Activated CD4-positive, alpha-beta T cell treated with anti-CD3 and anti-CD28 coated beads, Interleukin-2, amount 10 ng/mL, durations not matched to agents 7 days and 5 days (primary cell): ENCODE measurements at regions not wholly inside any gene's neighbourhood (a gene's known extent, or its start where the extent isn't known, plus 50 kb on each side); places are given as distances from the start of the nearest gene placed in this dataset.
"Not testable (repeated sequence)": the region's sequence is repeated elsewhere in the genome, so short reads cannot be mapped to it uniquely, and the experiment has no call there.

Experiments used
- CTCF ChIA-PET: fragments of 350-600 bp; sonication (Branson Sonifier 250); formaldehyde crosslinking; loops from one replicate; lab custom pipeline; 2021; ENCODE audit warnings: antibody characterized with exemption; lab: Charles Lee
- POLR2A ChIA-PET: fragments of 350-600 bp; sonication (Branson Sonifier 250); formaldehyde crosslinking; loops from one replicate; lab custom pipeline; 2021; ENCODE audit warnings: antibody characterized with exemption; lab: Charles Lee
- DNase-seq: peaks from one replicate; pipeline ENCODE4 v3.0.0-alpha.2; 2020
- H3K27ac Mint-ChIP-seq: one replicate; pipeline ENCODE4 v1.8.0; 2021; ENCODE audit warnings: mild to moderate bottlenecking, moderate library complexity, mixed read lengths
- H3K27me3 Mint-ChIP-seq: one replicate; pipeline ENCODE4 v1.8.0; 2021; ENCODE audit warnings: mixed read lengths
- H3K36me3 Mint-ChIP-seq: one replicate; pipeline ENCODE4 v1.8.0; 2021; ENCODE audit warnings: low read depth, mixed read lengths
- H3K4me1 Mint-ChIP-seq: one replicate; pipeline ENCODE4 v1.8.0; 2021; ENCODE audit warnings: mixed read lengths
- H3K4me3 Mint-ChIP-seq: one replicate; pipeline ENCODE4 v1.8.0; 2021; ENCODE audit warnings: mild to moderate bottlenecking, moderate library complexity, mixed read lengths
- H3K9me3 Mint-ChIP-seq: one replicate; pipeline ENCODE4 v1.8.0; 2021; ENCODE audit warnings: mixed read lengths

DNA sequence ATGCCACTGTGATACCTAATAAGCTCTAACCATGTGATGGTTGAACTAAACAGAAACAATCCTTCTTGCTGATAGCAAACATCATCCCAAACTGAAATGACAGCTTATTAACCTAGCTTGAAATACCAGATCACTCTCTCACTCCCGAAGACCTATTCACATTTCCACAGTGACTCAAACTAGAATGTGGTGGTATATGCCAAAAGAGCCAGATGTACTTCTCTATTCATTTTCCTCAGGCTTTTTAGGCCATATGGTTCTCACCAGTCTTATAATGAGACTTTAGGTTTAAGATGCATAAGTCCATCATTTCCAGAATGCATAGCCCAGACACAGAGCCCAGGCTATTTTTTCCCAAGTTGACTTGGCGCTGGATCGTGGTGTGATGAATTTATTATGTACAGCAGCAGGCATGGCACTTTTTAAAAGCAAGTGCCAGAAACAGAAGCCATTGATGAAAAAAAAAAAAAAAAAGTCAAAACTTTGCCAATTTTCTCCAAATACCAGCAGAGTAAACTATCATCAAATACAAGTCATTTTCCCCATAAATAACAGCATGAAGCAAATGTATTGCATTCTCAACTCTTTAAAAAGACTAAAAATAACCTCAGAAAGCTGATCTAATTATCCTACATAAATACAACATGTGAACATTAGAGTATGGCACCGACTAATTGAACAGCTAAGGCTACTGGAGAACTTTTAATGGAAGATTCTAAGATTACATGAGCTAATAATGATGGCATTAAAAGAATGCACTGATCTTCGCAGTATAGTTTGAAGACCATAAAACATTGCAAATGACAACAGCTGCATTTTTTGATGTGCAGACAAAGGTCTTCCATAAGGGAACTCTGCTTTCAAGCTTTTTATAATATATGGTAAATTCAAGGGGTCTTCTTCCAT lies 365.4 kb downstream of the LRRIQ3 start:
- Mint-ChIP-seq H3K4me3 (no peak overlapping the region), H3K27ac (no peak overlapping the region), H3K4me1 (no peaks in the 10 kb centered on the region), H3K27me3 (no peaks in the 10 kb centered on the region), H3K9me3 (no peaks in the 10 kb centered on the region), H3K36me3 (no peaks in the 10 kb centered on the region)
- POLR2A ChIA-PET, result no interaction called here
- DNase-seq, result no peak
- CTCF ChIA-PET, result interaction anchor here (0.6 kb wide), 1 partner anchor 1781 kb away, joined by 4 read pairs; no protein-coding TSS in a partner anchor

- POLR2A ChIA-PET, H3K4me1 Mint-ChIP-seq, CTCF ChIA-PET, H3K9me3 Mint-ChIP-seq, DNase-seq, H3K27me3 Mint-ChIP-seq, H3K36me3 Mint-ChIP-seq, H3K27ac Mint-ChIP-seq, H3K4me3 Mint-ChIP-seq: not testable (repeated sequence)
Observed at GRCh38 chr1:73827283-73827682, 370.7 kb downstream of the LRRIQ3 start.

GRCh38 chr1:73824065-73824464 lies 373.9 kb downstream of the LRRIQ3 start:
- no peak for DNase-seq
- H3K4me1 Mint-ChIP-seq, result no peaks in the 10 kb centered on the region
- H3K4me3 Mint-ChIP-seq, result no peak overlapping the region
- no peaks in the 10 kb centered on the region for H3K36me3 Mint-ChIP-seq
- POLR2A ChIA-PET, result no interaction called here
- no peaks in the 10 kb centered on the region for H3K27me3 Mint-ChIP-seq
- CTCF ChIA-PET, result no interaction called here
- no peak overlapping the region for H3K27ac Mint-ChIP-seq
- no peaks in the 10 kb centered on the region for H3K9me3 Mint-ChIP-seq

DNA sequence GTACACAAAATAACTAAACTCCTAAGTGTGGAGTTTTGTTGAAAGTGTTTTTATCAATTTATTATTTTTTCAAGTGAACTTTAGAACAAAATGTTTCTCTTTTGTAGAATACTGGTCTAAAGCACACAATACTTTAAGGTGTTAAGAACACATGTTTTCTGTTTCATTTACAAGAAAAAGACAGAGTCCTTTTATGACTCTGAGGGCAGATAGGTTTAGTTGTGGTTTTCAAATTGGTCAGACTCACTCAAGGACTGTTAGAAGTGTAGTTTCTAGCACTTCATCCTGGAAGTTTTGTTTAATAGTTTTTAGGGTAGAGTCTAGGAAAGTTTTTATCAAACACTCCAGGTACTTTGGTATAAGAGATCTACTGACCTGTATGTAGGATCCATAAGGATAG lies 376.5 kb downstream of the LRRIQ3 start:
- DNase-seq, result no peak
- ChIA-PET POLR2A (no interaction called here), CTCF (no interaction called here)
- no peaks in the 10 kb centered on the region for H3K9me3 Mint-ChIP-seq
- no peak overlapping the region for H3K27ac Mint-ChIP-seq
- no peaks in the 10 kb centered on the region for H3K27me3 Mint-ChIP-seq
- H3K4me1 Mint-ChIP-seq, result no peaks in the 10 kb centered on the region
- H3K36me3 Mint-ChIP-seq, result no peaks in the 10 kb centered on the region
- no peak overlapping the region for H3K4me3 Mint-ChIP-seq

- POLR2A ChIA-PET, result no interaction called here
- no peak overlapping the region for H3K27ac Mint-ChIP-seq
- no peak for DNase-seq
- CTCF ChIA-PET, result no interaction called here
- no peaks in the 10 kb centered on the region for H3K27me3 Mint-ChIP-seq
- no peaks in the 10 kb centered on the region for H3K36me3 Mint-ChIP-seq
- no peak overlapping the region for H3K4me3 Mint-ChIP-seq
- no peaks in the 10 kb centered on the region for H3K4me1 Mint-ChIP-seq
- no peaks in the 10 kb centered on the region for H3K9me3 Mint-ChIP-seq
Observed at GRCh38 chr1:73820843-73821242, 377.1 kb downstream of the LRRIQ3 start.

GRCh38 chr1:73813716-73814115 lies 384.3 kb downstream of the LRRIQ3 start:
- POLR2A ChIA-PET, result no interaction called here
- H3K9me3 Mint-ChIP-seq, result no peaks in the 10 kb centered on the region
- no peaks in the 10 kb centered on the region for H3K4me1 Mint-ChIP-seq
- H3K36me3 Mint-ChIP-seq, result no peaks in the 10 kb centered on the region
- DNase-seq, result no peak
- no peak overlapping the region for H3K27ac Mint-ChIP-seq
- H3K4me3 Mint-ChIP-seq, result no peak overlapping the region
- H3K27me3 Mint-ChIP-seq, result no peaks in the 10 kb centered on the region
- CTCF ChIA-PET, result no interaction called here

- DNase-seq, result no peak
- Mint-ChIP-seq H3K36me3 (no peaks in the 10 kb centered on the region), H3K27ac (no peak overlapping the region), H3K4me1 (no peaks in the 10 kb centered on the region), H3K4me3 (no peak overlapping the region), H3K27me3 (no peaks in the 10 kb centered on the region), H3K9me3 (no peaks in the 10 kb centered on the region)
- ChIA-PET CTCF (no interaction called here), POLR2A (no interaction called here)
Observed at GRCh38 chr1:73813236-73813635, 384.7 kb downstream of the LRRIQ3 start.

GRCh38 chr1:73811798-73812197 lies 386.2 kb downstream of the LRRIQ3 start:
- Mint-ChIP-seq H3K27ac (no peak overlapping the region), H3K36me3 (no peaks in the 10 kb centered on the region), H3K27me3 (no peaks in the 10 kb centered on the region), H3K4me3 (no peak overlapping the region), H3K4me1 (no peaks in the 10 kb centered on the region), H3K9me3 (no peaks in the 10 kb centered on the region)
- ChIA-PET POLR2A (no interaction called here), CTCF (no interaction called here)
- DNase-seq, result no peak

DNA sequence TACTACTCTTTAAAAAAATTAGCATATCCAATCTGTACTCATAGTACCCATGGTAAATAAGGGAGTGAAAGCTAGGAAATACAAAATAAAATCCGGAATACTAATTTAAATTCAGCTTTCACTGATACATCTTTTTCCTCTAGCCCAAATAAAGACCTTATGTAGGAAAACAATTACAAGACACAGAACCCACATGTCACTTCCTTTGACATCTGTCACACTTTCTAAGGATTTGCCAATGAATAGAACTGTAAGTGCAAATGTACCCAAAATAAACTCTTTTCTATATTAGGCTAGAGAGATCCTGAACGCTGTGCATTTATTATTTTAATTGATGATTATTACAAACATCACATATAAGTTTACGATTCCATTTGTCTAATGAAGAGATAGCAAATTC lies 393.0 kb downstream of the LRRIQ3 start:
- Mint-ChIP-seq H3K36me3 (no peaks in the 10 kb centered on the region), H3K9me3 (no peaks in the 10 kb centered on the region), H3K4me1 (no peaks in the 10 kb centered on the region), H3K4me3 (no peak overlapping the region), H3K27me3 (no peaks in the 10 kb centered on the region), H3K27ac (no peak overlapping the region)
- ChIA-PET CTCF (no interaction called here), POLR2A (no interaction called here)
- no peak for DNase-seq

DNA sequence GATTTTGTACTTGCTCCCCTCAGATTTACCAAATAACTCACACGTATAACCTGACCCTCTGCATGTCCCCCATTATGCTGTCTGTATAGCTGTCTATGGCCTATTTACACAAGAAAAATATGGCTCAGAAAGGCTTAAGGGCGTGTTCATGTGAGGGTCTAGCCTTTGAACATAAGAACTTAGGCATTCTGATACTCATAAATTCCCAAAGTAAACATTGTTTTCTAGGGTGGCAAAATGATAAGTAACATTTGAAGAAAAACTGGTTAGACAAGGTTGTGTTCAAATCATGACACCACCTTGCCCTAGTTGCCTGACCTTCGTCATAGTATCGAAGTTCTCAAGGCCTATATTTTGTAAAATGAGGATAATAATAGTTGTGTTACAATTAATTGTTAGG lies 394.6 kb downstream of the LRRIQ3 start:
- H3K27me3 Mint-ChIP-seq, result no peaks in the 10 kb centered on the region
- H3K4me1 Mint-ChIP-seq, result no peaks in the 10 kb centered on the region
- no peak for DNase-seq
- no peaks in the 10 kb centered on the region for H3K9me3 Mint-ChIP-seq
- H3K36me3 Mint-ChIP-seq, result no peaks in the 10 kb centered on the region
- ChIA-PET CTCF (no interaction called here), POLR2A (no interaction called here)
- no peak overlapping the region for H3K27ac Mint-ChIP-seq
- H3K4me3 Mint-ChIP-seq, result no peak overlapping the region

GRCh38 chr1:73801912-73802429 lies 396.0 kb downstream of the LRRIQ3 start:
- Mint-ChIP-seq H3K9me3 (no peaks in the 10 kb centered on the region), H3K27ac (no peak overlapping the region), H3K4me3 (no peak overlapping the region), H3K27me3 (no peaks in the 10 kb centered on the region), H3K4me1 (no peaks in the 10 kb centered on the region), H3K36me3 (no peaks in the 10 kb centered on the region)
- POLR2A ChIA-PET, result no interaction called here
- CTCF ChIA-PET, result interaction anchor here (0.7 kb wide), 1 partner anchor 509 kb away, joined by 5 read pairs; no protein-coding TSS in a partner anchor
- DNase-seq, result no peak

DNA sequence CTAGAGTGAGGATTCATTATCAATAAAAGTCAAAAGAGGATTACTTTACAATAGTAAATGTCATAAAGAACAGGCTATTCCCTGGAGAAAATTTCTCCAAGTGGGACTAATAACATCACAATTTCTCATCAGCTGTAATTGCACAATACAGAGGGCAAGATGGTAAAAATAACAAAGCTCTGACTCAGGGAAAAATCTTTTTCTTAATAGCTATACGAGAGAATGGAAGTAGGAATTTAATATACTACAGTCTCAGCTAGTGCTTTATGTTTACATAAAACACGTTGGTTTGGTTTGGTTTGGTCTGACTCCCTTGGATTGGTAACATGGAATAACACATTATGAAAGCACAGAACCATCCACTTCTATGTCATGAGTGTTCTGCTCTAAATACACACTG lies 397.6 kb downstream of the LRRIQ3 start:
- Mint-ChIP-seq H3K9me3 (no peaks in the 10 kb centered on the region), H3K4me1 (no peaks in the 10 kb centered on the region), H3K27me3 (no peaks in the 10 kb centered on the region), H3K27ac (no peak overlapping the region), H3K36me3 (no peaks in the 10 kb centered on the region), H3K4me3 (no peak overlapping the region)
- ChIA-PET POLR2A (no interaction called here), CTCF (no interaction called here)
- no peak for DNase-seq

DNA sequence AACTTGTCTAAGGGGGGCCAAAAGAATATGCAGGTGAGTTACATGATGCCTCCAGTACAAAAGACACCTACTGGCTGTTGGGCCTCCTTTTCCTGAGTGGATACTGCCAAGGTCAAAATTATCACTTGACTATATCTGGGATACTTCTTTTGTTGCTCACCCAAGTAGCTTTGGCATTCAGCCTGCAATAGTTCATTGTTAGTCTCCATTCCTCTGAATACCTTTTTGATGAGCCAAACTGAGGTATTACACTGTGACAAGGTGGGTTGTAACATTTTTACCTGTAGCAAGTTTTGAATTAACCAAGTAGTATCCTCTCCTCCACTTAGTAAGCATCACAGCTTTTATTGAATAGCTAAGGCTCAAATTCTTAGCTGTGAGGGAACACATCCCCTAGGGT lies 408.0 kb downstream of the LRRIQ3 start:
- Mint-ChIP-seq H3K27ac (no peak overlapping the region), H3K4me3 (no peak overlapping the region), H3K9me3 (no peaks in the 10 kb centered on the region), H3K36me3 (no peaks in the 10 kb centered on the region), H3K4me1 (no peaks in the 10 kb centered on the region), H3K27me3 (no peaks in the 10 kb centered on the region)
- POLR2A ChIA-PET, result no interaction called here
- DNase-seq, result no peak
- CTCF ChIA-PET, result no interaction called here
